ENCODE measurements at regions not wholly inside any gene's neighbourhood (a gene's known extent, or its start where the extent isn't known, plus 50 kb on each side); places are given as distances from the start of the nearest gene placed in this dataset.

DNA sequence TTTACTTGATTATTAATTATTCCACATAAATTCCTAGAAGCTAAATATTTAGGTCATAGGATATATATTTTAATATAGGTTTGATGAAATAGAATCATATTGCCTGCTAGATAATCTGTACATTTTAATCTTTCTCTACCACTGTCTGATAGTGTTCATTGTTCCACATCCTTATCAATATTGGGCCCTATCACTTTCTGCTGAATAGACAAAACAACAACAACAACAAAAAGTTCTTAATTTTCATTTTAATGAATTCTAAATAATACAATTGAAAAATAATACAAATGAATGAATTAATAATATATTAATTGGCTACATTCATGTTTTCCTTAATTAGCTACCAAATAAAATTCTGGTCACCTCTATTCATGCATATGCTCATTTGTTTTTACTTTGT lies 1437.2 kb downstream of the LRFN5 start:
- TF ChIP-seq, protein P1, sequence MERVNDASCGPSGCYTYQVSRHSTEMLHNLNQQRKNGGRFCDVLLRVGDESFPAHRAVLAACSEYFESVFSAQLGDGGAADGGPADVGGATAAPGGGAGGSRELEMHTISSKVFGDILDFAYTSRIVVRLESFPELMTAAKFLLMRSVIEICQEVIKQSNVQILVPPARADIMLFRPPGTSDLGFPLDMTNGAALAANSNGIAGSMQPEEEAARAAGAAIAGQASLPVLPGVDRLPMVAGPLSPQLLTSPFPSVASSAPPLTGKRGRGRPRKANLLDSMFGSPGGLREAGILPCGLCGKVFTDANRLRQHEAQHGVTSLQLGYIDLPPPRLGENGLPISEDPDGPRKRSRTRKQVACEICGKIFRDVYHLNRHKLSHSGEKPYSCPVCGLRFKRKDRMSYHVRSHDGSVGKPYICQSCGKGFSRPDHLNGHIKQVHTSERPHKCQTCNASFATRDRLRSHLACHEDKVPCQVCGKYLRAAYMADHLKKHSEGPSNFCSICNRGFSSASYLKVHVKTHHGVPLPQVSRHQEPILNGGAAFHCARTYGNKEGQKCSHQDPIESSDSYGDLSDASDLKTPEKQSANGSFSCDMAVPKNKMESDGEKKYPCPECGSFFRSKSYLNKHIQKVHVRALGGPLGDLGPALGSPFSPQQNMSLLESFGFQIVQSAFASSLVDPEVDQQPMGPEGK (CRISPR knock-in tag; IDR thresholded peaks at IDR 0.05; ENCODE audit: borderline replicate concordance): no peak
- TF ChIP-seq ZFP3 (CRISPR knock-in tag; IDR thresholded peaks at IDR 0.05) (no peak), SNAI2 (CRISPR knock-in tag; IDR thresholded peaks at IDR 0.05) (no peak), ESRRG (CRISPR knock-in tag; IDR thresholded peaks at IDR 0.05) (no peak), ZNF565 (CRISPR knock-in tag; conservative IDR thresholded peaks at IDR 0.05; ENCODE audit: low read depth) (no peak)
- ATAC-seq: no peak

DNA sequence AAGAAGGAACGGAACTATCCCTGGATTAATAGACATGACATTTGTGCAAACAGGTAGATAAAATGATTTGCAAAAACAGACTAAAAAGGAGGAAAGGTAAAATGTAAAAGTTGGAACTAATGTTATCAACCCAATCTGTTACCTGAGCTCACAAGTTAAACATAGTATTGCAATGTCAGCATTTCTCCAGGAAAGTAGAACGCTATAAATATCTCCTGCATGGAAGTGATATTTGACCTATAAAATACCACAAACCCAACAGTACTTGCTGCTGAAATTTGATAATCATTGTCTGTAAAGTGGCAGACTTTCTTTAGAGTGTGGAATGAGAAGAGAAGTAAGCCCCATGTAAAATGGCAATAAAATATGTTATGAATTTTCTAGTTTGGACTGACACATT lies 1435.7 kb downstream of the LRFN5 start:
- TF ChIP-seq, protein P2, sequence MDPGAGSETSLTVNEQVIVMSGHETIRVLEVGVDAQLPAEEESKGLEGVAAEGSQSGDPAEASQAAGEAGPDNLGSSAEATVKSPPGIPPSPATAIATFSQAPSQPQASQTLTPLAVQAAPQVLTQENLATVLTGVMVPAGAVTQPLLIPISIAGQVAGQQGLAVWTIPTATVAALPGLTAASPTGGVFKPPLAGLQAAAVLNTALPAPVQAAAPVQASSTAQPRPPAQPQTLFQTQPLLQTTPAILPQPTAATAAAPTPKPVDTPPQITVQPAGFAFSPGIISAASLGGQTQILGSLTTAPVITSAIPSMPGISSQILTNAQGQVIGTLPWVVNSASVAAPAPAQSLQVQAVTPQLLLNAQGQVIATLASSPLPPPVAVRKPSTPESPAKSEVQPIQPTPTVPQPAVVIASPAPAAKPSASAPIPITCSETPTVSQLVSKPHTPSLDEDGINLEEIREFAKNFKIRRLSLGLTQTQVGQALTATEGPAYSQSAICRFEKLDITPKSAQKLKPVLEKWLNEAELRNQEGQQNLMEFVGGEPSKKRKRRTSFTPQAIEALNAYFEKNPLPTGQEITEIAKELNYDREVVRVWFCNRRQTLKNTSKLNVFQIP (CRISPR knock-in tag; IDR thresholded peaks at IDR 0.05; ENCODE audit: borderline replicate concordance, low read depth): no peak
- TF ChIP-seq, protein P3, sequence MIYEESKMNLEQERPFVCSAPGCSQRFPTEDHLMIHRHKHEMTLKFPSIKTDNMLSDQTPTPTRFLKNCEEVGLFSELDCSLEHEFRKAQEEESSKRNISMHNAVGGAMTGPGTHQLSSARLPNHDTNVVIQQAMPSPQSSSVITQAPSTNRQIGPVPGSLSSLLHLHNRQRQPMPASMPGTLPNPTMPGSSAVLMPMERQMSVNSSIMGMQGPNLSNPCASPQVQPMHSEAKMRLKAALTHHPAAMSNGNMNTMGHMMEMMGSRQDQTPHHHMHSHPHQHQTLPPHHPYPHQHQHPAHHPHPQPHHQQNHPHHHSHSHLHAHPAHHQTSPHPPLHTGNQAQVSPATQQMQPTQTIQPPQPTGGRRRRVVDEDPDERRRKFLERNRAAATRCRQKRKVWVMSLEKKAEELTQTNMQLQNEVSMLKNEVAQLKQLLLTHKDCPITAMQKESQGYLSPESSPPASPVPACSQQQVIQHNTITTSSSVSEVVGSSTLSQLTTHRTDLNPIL (CRISPR knock-in tag; IDR thresholded peaks at IDR 0.05; ENCODE audit: low read depth): no peak
- no peak for TF ChIP-seq ARNTL (CRISPR knock-in tag; IDR thresholded peaks at IDR 0.05; ENCODE audit: borderline replicate concordance, low read depth)
- no peak for TF ChIP-seq ZNF70 (CRISPR knock-in tag; IDR thresholded peaks at IDR 0.05)
- TF ChIP-seq PPARA (CRISPR knock-in tag; IDR thresholded peaks at IDR 0.05; ENCODE audit: borderline replicate concordance): no peak
- no peak for TF ChIP-seq ZNF8 (CRISPR knock-in tag; IDR thresholded peaks at IDR 0.05)
- no peak for TF ChIP-seq TOX (CRISPR knock-in tag; IDR thresholded peaks at IDR 0.05; ENCODE audit: borderline replicate concordance)
- ATAC-seq: no peak

DNA sequence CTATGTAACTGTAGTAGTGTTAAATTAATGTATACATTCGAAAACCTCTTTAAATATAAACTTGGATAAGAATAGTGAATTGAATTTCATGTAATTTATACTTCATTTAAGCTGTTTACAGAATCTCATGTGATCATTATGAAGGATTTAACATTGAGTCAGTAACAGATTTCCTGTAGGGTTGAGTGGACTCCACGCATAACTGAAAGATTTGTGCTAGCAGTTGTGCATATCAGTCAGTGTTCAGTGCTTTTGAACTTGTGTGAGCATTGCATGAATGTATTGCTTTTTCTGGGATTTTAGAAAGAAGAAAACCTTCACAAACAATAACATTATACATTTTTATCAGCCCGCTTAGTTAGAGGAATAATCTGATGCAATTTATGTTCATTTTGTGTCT lies 1435.3 kb downstream of the LRFN5 start:
- TF ChIP-seq OSR1 (CRISPR knock-in tag; IDR thresholded peaks at IDR 0.05) (no peak), CSDC2 (CRISPR knock-in tag; IDR thresholded peaks at IDR 0.05) (no peak), ARNTL (CRISPR knock-in tag; IDR thresholded peaks at IDR 0.05; ENCODE audit: borderline replicate concordance, low read depth) (no peak), GLIS3 (CRISPR knock-in tag; IDR thresholded peaks at IDR 0.05) (no peak), ZC3H10 (CRISPR knock-in tag; IDR thresholded peaks at IDR 0.05) (no peak), ZNF70 (CRISPR knock-in tag; IDR thresholded peaks at IDR 0.05) (no peak), ZNF565 (CRISPR knock-in tag; conservative IDR thresholded peaks at IDR 0.05; ENCODE audit: low read depth) (no peak), PPARA (CRISPR knock-in tag; IDR thresholded peaks at IDR 0.05; ENCODE audit: borderline replicate concordance) (no peak), BACH2 (CRISPR knock-in tag; IDR thresholded peaks at IDR 0.05; ENCODE audit: borderline replicate concordance) (no peak), RARB (CRISPR knock-in tag; IDR thresholded peaks at IDR 0.05) (no peak), SNAI2 (CRISPR knock-in tag; IDR thresholded peaks at IDR 0.05) (no peak), TCF4 (CRISPR knock-in tag; IDR thresholded peaks at IDR 0.05; ENCODE audit: borderline replicate concordance) (no peak), TOX (CRISPR knock-in tag; IDR thresholded peaks at IDR 0.05; ENCODE audit: borderline replicate concordance) (no peak)
- TF ChIP-seq, protein P4, sequence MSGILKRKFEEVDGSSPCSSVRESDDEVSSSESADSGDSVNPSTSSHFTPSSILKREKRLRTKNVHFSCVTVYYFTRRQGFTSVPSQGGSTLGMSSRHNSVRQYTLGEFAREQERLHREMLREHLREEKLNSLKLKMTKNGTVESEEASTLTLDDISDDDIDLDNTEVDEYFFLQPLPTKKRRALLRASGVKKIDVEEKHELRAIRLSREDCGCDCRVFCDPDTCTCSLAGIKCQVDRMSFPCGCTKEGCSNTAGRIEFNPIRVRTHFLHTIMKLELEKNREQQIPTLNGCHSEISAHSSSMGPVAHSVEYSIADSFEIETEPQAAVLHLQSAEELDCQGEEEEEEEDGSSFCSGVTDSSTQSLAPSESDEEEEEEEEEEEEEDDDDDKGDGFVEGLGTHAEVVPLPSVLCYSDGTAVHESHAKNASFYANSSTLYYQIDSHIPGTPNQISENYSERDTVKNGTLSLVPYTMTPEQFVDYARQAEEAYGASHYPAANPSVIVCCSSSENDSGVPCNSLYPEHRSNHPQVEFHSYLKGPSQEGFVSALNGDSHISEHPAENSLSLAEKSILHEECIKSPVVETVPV (CRISPR knock-in tag; IDR thresholded peaks at IDR 0.05): no peak
- TF ChIP-seq, protein P5, sequence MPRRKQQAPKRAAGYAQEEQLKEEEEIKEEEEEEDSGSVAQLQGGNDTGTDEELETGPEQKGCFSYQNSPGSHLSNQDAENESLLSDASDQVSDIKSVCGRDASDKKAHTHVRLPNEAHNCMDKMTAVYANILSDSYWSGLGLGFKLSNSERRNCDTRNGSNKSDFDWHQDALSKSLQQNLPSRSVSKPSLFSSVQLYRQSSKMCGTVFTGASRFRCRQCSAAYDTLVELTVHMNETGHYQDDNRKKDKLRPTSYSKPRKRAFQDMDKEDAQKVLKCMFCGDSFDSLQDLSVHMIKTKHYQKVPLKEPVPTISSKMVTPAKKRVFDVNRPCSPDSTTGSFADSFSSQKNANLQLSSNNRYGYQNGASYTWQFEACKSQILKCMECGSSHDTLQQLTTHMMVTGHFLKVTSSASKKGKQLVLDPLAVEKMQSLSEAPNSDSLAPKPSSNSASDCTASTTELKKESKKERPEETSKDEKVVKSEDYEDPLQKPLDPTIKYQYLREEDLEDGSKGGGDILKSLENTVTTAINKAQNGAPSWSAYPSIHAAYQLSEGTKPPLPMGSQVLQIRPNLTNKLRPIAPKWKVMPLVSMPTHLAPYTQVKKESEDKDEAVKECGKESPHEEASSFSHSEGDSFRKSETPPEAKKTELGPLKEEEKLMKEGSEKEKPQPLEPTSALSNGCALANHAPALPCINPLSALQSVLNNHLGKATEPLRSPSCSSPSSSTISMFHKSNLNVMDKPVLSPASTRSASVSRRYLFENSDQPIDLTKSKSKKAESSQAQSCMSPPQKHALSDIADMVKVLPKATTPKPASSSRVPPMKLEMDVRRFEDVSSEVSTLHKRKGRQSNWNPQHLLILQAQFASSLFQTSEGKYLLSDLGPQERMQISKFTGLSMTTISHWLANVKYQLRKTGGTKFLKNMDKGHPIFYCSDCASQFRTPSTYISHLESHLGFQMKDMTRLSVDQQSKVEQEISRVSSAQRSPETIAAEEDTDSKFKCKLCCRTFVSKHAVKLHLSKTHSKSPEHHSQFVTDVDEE (CRISPR knock-in tag; IDR thresholded peaks at IDR 0.05): no peak
- no peak for ATAC-seq
